Dedifferentiated amniotic fluid mesenchymal stem cell (primary cell): ENCODE measurements at regions not wholly inside any gene's neighbourhood (a gene's known extent, or its start where the extent isn't known, plus 50 kb on each side); places are given as distances from the start of the nearest gene placed in this dataset.

ENCODE experiments used
- DNase-seq: peaks from one replicate; pipeline ENCODE4 v3.0.0-alpha.2; 2016; ENCODE audit errors: extremely low spot score

- no peak for DNase-seq
Measured at GRCh38 chr3:128569756-128570155, 76.8 kb upstream of the GATA2 start.

- DNase-seq = no peak
Measured at GRCh38 chr3:128568602-128569490, 75.8 kb upstream of the GATA2 start.

DNA sequence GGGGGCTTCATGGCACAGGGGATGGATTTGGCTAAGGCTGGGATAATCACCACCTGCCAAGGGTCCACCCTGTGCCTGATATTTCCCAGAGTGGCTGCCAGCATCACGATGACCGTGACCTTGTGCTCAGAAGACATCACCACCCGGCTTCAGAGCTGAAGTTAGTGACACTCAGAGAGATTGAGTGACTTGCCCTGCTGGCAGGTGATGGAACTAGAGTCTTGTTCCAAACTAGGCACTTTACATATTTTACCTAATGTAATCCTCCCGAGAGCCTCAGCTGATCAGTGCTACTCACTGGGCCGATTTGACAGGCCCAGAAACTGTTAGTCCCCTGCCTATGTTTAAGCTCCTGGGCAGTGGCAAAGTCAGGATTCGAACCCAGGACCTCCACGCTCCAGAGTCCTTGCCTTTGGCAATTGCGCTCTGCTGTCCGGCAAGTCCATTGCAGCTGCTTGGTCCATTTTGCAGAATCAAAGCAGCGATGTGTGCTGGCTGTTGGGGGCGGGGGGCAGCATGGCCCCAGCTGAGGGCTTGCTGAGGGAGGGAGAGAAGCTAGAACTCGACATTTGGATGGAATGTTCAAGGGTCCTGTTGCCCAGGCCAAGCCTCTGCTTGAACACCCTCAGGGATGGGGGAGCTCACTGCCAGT lies 74.8 kb upstream of the GATA2 start:
- no peak for DNase-seq

DNA sequence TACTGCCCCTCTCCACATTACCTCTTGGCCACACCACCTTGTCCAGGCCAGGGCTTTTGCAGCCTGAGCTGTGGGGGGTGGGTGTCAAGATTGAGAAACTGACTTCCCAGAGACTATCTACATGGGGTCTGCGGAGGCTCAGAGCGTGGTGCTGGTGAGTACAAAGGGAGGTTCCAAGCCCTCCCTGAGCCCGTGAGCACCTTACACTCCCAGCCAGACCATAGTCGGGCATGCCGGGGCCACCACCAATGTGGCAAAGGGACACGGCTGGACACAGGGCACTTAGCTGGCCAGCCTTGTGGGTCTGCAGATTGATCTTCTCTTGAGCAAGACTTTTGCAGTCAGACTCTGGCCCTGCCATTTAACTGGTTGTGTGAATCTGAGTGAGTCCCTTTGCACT lies 74.1 kb upstream of the GATA2 start:
- no peak for DNase-seq

GRCh38 chr3:128563439-128563838 lies 70.4 kb upstream of the GATA2 start:
- no peak for DNase-seq

DNA sequence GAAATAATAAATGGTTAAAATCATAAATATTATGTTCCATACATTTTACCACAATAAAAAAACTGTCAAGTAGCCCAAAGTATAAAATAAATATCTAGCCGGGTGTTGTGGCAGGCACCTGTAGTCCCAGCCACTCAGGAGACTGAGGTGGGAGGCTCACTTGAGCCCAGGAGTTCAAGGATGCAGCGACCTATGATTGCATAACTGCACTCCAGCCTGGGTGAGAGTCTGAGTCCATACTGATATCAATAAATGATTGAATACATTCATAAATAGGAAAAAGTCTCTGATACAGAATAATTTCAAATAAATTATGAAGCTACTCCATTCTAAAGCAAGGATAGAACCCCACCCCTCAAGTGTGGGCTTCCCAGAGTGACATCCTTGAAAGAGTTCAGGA lies 68.5 kb upstream of the GATA2 start:
- DNase-seq = no peak

DNA sequence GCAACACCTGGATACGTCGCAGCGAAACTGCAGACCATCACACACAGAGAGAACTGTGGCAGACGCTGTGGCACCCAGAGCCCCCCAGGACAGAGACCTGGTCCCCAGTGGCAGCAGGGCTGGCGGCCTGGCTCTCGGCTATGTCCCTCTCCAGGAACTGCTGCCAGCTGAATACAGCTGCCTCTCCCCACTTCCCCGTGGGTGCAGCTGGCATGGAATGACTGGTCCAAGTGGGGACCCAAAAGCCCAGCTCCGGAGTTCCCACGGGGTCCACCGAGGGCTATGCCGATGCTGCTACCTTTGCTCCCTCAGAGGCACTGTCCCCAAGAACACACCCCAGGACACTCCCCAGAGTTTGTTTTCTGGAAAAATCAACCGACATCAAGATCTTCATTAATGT lies 67.8 kb upstream of the GATA2 start:
- DNase-seq = no peak

DNA sequence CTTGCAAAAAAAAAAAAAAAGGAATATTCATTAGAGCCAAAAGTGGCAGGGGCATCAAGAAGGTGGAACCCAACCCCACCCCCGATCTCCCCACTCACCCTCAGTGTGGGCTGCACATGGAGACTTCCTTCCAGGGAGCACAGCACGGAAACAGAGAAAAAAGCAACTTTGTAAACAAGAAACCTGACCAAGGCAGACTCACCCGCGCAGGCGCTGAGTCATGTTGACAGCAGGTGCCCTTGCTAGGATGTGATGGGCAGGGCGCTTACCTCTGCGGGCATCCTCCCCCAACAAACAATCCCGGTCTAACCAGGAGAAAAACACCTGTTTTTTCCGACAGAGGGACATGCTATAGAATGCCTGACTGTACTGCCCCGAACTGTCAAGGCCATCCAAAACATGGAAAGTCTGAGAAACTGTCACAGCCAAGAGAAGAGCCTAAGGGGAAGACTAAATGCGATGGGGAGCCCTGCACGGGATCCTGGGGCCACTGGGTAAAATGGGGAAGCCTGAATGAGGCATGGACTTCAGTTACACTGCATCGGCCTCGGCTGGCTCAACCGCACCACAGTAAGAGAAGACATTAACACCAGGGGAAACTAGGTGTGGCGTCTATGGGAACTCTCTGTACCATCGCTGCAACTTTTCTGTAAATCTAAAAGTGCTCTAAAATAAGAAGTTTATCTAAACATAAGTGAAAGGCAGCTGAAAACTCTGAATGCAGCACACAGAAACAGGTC lies 66.7 kb upstream of the GATA2 start:
- no peak for DNase-seq

DNA sequence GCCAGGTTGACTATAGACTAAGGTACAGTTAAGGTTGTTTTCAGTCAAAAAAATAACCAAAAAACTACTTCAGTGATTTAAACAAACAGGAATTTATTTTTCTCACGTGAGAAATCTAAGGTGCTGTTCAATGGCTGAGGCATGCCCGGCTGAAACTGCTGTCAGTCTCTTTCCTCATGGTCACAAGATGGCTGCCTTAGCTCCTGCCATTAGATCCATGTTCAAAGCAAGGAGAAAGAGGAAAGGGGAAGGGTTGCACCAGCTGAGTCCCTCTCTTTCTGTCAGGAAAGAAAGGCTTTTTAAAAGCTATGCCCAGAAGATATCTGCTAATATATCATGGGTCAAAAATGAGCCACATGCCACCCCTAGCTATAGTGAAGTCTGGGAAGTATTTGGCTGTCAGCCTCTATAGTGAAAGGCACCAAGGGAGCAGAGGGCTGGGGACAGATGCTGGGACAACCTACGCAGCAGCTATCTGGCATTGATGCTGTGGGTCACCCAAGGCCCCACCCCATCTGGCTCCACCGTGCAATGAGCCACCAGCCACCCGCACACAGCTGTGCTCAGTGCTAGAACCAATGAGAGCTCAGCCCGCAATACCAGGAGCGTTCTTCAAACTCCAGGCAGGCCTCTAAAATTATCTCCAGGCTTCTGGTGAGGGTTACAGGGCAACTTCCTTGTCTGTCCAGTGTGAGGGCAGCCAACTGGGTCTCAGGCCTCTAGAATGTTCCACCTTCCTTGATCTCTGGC lies 64.7 kb upstream of the GATA2 start:
- DNase-seq = no peak

- DNase-seq = no peak
Measured at GRCh38 chr3:128556907-128557306, 63.9 kb upstream of the GATA2 start.

- DNase-seq = no peak
Measured at GRCh38 chr3:128556384-128556783, 63.4 kb upstream of the GATA2 start.

- no peak for DNase-seq
Measured at GRCh38 chr3:128555841-128556240, 62.8 kb upstream of the GATA2 start.

DNA sequence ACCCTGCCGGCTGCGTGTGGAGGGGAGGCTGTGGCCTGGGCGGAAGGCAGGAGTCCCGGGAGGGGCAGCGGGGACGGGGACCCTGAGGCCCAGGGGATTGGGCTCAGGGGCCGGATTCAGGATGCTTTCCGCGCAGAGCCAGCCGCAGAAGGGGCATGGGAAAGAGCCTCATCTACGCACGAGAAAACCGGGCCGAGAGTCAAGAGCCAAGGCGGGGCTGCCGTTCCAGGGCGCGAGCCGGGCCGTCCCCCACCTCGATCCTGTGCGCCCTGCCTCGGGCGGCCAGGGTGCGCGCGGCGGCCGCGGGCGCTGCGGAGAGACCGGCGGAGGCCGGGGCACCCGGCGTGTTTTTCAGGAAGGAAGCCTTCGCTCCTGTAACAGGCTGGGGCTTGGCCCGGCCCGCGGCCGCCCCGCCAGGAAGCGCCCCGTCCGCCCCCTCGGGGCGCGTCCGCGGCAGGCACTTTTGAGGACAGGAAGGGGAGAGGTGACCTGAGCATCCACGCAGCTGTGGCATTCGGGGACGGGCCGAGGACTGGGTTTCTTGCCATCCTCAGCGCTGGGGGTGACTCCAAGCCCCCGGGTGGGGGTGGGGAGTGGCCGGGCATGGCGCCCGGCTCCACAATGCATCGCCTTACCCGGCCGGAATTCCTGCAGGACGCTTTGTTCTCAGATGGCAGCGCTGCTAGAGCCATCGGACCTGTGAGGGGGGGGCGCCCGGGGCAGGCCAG lies 62.3 kb upstream of the GATA2 start:
- no peak for DNase-seq

DNA sequence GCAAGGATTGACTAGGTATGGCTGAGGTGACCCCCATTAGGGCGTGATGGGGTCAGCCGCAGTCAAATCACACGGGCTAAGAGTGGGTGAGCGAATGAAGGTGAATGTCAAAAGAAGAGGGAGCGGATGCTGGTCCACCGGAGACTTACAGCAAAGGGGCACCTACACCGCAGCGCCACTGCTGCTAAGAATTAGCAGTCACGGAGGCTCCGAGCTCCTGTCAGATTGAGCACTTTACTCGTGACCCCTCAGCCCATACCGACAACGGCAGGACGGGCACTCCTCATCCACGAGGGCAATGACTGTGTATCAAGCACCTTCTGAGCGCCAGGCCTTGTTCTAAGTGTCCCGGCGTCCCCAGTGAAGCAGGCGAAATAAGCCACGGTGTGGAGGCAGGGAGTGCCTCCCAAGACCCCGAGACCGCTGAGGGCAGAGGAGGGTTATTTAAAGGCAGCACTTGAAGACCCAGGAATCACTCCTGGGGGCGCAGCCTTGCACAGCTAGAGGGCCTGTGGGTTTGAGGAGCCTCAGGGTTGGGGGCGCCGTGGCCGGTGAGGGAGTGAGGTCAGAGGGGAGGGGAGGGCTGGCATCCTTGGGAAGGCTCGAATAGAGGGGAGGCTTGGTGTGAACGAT lies 61.6 kb upstream of the GATA2 start:
- no peak for DNase-seq

- DNase-seq = no peak
Measured at GRCh38 chr3:128554100-128554464, 61.1 kb upstream of the GATA2 start.

- no peak for DNase-seq
Measured at GRCh38 chr3:128553560-128553959, 60.6 kb upstream of the GATA2 start.

GRCh38 chr3:128551867-128552266 lies 58.9 kb upstream of the GATA2 start:
- DNase-seq = no peak

DNA sequence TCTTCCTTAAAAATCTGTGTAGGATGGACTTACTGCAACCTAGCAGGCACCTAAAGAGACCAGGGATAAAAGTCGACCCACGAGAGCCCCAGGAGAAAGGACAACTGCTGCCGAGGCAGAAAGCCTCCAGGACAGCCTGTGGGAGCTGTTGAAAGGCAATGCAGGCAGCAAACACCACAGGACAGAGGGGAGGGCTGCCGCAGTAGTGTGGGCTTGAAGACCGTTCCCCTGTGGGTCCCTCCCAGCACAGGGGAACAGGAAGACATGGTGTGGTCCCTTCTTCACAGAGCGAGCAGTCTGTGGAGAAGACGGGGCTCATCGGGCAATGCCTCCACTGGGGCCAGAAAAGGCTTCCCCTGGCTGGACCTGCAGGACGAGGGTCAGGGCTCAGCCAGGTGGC lies 58.5 kb upstream of the GATA2 start:
- no peak for DNase-seq

DNA sequence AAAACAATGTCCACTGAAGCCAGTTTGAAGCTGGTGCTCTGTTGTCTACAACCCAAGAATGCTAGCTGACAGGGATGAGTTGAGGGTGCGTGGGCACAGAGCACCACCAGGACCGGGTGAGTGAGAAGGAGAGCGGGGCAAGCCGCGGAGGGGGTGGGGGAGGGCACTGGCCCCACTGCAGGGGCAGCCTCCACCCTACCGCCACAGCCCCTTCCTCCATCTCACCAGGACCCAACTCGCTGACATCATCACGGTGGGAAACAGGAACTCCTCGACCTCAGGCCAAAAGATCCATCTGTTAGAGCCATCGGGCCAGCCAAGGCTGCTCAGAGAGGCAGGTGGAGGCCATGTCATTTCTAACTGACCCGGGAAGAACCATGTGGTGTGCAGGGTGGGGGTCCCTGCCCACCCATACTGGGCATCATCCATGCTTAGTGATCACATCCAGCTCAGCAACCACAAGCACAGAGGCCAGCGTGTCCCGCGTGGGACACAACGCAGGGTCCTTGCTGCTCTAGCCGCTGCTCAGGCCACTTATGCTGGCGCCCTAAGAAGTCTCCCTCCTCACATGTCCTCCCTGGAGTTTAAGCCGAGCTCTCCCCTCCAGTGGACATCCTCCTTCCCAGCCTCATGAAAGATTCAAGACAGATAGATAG lies 57.6 kb upstream of the GATA2 start:
- DNase-seq = no peak

- DNase-seq = no peak
Measured at GRCh38 chr3:128550113-128550440, 57.1 kb upstream of the GATA2 start.
